HUES6 (cell line): ENCODE measurements at regions not wholly inside any gene's neighbourhood (a gene's known extent, or its start where the extent isn't known, plus 50 kb on each side); places are given as distances from the start of the nearest gene placed in this dataset.

Source experiments
- H3K27ac ChIP-seq: 2 replicates; pipeline ENCODE4 v1.7.0; 2013; ENCODE audit warnings: low read depth, mild to moderate bottlenecking, low read length, inconsistent platforms
- H3K27me3 ChIP-seq: 2 replicates; pipeline ENCODE4 v1.6.1; 2013; ENCODE audit warnings: low read length; ENCODE audit not compliant: control insufficient read depth, insufficient read depth
- H3K36me3 ChIP-seq: 2 replicates; pipeline ENCODE4 v1.6.1; 2013; ENCODE audit warnings: low read length; ENCODE audit not compliant: control insufficient read depth, insufficient read depth
- H3K4me1 ChIP-seq: 2 replicates; pipeline ENCODE4 v1.6.1; 2013; ENCODE audit warnings: low read length; ENCODE audit not compliant: control insufficient read depth, insufficient read depth
- H3K4me3 ChIP-seq: 2 replicates; pipeline ENCODE4 v1.5.1; 2013; ENCODE audit warnings: low read depth, low read length
- H3K9ac ChIP-seq: one replicate; pipeline ENCODE4 v1.6.1; 2013; ENCODE audit warnings: mild to moderate bottlenecking, low read length
- H3K9me3 ChIP-seq: 2 replicates; pipeline ENCODE4 v1.6.1; 2013; ENCODE audit warnings: low read depth, low read length; ENCODE audit not compliant: control insufficient read depth, insufficient read depth

GRCh38 chr18:78688916-78689315 is 290.7 kb upstream of the SALL3 start:
- Histone ChIP-seq H3K36me3 (no peaks in the 10 kb centered on the region), H3K9me3 (no peaks in the 10 kb centered on the region), H3K4me3 (no peak overlapping the region), H3K27ac (no peak overlapping the region), H3K9ac (no peak overlapping the region), H3K27me3 (no peaks in the 10 kb centered on the region), H3K4me1 (no peaks in the 10 kb centered on the region)

GRCh38 chr18:78689606-78690005 is 290.0 kb upstream of the SALL3 start:
- no peaks in the 10 kb centered on the region for H3K9me3 ChIP-seq
- no peaks in the 10 kb centered on the region for H3K4me1 ChIP-seq

GRCh38 chr18:78692105-78692504 is 287.5 kb upstream of the SALL3 start:
- Histone ChIP-seq H3K9me3 (no peaks in the 10 kb centered on the region), H3K27ac (no peak overlapping the region), H3K36me3 (no peaks in the 10 kb centered on the region), H3K27me3 (no peaks in the 10 kb centered on the region), H3K4me1 (no peaks in the 10 kb centered on the region), H3K9ac (no peak overlapping the region), H3K4me3 (no peak overlapping the region)

More at GRCh38 chr18:78689606-78690005, 290.0 kb upstream of the SALL3 start:
- Histone ChIP-seq H3K9ac (no peak overlapping the region), H3K27me3 (no peaks in the 10 kb centered on the region), H3K27ac (no peak overlapping the region), H3K36me3 (no peaks in the 10 kb centered on the region), H3K4me3 (no peak overlapping the region)

- Histone ChIP-seq H3K4me3 (no peak overlapping the region), H3K9me3 (no peaks in the 10 kb centered on the region), H3K9ac (no peak overlapping the region), H3K27ac (no peak overlapping the region), H3K36me3 (no peaks in the 10 kb centered on the region), H3K27me3 (no peaks in the 10 kb centered on the region), H3K4me1 (no peaks in the 10 kb centered on the region)
These were observed 286.2 kb upstream of the SALL3 start for GRCh38 chr18:78693429-78693828.

GRCh38 chr18:78696698-78697435 is 282.8 kb upstream of the SALL3 start:
- Histone ChIP-seq H3K4me1 (no peaks in the 10 kb centered on the region; the same call in 1 of the 2 replicates), H3K36me3 (no peaks in the 10 kb centered on the region), H3K27ac (no peak overlapping the region), H3K9ac (no peak overlapping the region), H3K27me3 (no peaks in the 10 kb centered on the region), H3K9me3 (no peaks in the 10 kb centered on the region), H3K4me3 (no peak overlapping the region)

GRCh38 chr18:78697446-78697845 is 282.2 kb upstream of the SALL3 start:
- H3K27me3 ChIP-seq = no peaks in the 10 kb centered on the region
- H3K9me3 ChIP-seq = no peaks in the 10 kb centered on the region
- H3K36me3 ChIP-seq = no peaks in the 10 kb centered on the region
- H3K9ac ChIP-seq = no peak overlapping the region
- no peaks in the 10 kb centered on the region; the same call in 1 of the 2 replicates for H3K4me1 ChIP-seq
- H3K27ac ChIP-seq = no peak overlapping the region
- no peak overlapping the region for H3K4me3 ChIP-seq

- Histone ChIP-seq H3K27me3 (no peaks in the 10 kb centered on the region), H3K36me3 (no peaks in the 10 kb centered on the region), H3K9ac (no peak overlapping the region), H3K27ac (no peak overlapping the region), H3K4me1 (no peaks in the 10 kb centered on the region; the same call in 1 of the 2 replicates), H3K4me3 (no peak overlapping the region), H3K9me3 (no peaks in the 10 kb centered on the region)
These were observed 280.7 kb upstream of the SALL3 start for GRCh38 chr18:78698914-78699313.

- Histone ChIP-seq H3K4me3 (no peak overlapping the region), H3K27ac (no peak overlapping the region), H3K9ac (no peak overlapping the region), H3K27me3 (no peaks in the 10 kb centered on the region), H3K9me3 (no peaks in the 10 kb centered on the region), H3K36me3 (no peaks in the 10 kb centered on the region), H3K4me1 (no peaks in the 10 kb centered on the region; the same call in 1 of the 2 replicates)
These were observed 280.1 kb upstream of the SALL3 start for GRCh38 chr18:78699499-78699898.

GRCh38 chr18:78701771-78702396 is 277.7 kb upstream of the SALL3 start:
- no peaks in the 10 kb centered on the region; the same call in 1 of the 2 replicates for H3K4me1 ChIP-seq
- H3K9ac ChIP-seq = no peak overlapping the region
- no peaks in the 10 kb centered on the region for H3K36me3 ChIP-seq
- H3K27me3 ChIP-seq = no peaks in the 10 kb centered on the region
- no peak overlapping the region for H3K4me3 ChIP-seq
- H3K27ac ChIP-seq = no peak overlapping the region
- H3K9me3 ChIP-seq = no peaks in the 10 kb centered on the region

GRCh38 chr18:78703291-78703690 is 276.3 kb upstream of the SALL3 start:
- Histone ChIP-seq H3K9ac (no peak overlapping the region), H3K27me3 (no peaks in the 10 kb centered on the region), H3K4me3 (no peak overlapping the region), H3K36me3 (no peaks in the 10 kb centered on the region), H3K27ac (no peak overlapping the region), H3K9me3 (peaks cover under 1% of the 10 kb centered on the region; the same call in 1 of the 2 replicates), H3K4me1 (no peaks in the 10 kb centered on the region; the same call in 1 of the 2 replicates)

- Histone ChIP-seq H3K9me3 (peaks cover 7% of the 10 kb centered on the region; the same call in 1 of the 2 replicates), H3K4me3 (no peak overlapping the region)
These were observed 274.6 kb upstream of the SALL3 start for GRCh38 chr18:78704971-78705461.

More at GRCh38 chr18:78704971-78705461, 274.6 kb upstream of the SALL3 start:
- no peaks in the 10 kb centered on the region for H3K36me3 ChIP-seq
- H3K27ac ChIP-seq = no peak overlapping the region
- H3K4me1 ChIP-seq = no peaks in the 10 kb centered on the region; the same call in 1 of the 2 replicates
- no peak overlapping the region for H3K9ac ChIP-seq
- H3K27me3 ChIP-seq = no peaks in the 10 kb centered on the region
